ENCODE measurements at regions not wholly inside any gene's neighbourhood (a gene's known extent, or its start where the extent isn't known, plus 50 kb on each side); places are given as distances from the start of the nearest gene placed in this dataset.

DNA sequence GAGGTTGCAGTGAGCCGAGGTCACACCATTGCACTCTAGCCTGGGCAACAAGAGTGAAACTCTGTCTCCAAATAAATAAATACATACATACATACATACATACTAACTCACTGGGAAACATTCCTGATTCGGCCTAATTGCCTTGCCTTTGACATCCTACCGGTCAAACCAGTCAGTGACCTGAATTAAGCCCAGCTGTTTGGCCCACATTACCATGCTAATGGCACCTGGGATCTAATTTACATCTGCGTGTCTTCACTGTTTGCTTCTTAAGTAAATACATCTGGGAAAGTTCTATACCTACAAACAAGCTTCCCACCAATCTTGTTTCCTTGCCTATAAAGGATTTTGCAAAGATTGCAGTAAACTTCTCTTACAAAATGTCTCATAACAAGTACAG, 230.2 kb upstream of the ZC3H15 start:
- TF ChIP-seq CTCF (conservative IDR thresholded peaks at IDR 0.05; ENCODE audit: low read depth, low read length): no peak
- TF ChIP-seq EZH2 (IDR thresholded peaks at IDR 0.05; ENCODE audit: low read length, unreplicated experiment): no peak

Measured in PC-3 (cell line).